PC-9 (cell line): ENCODE measurements at regions not wholly inside any gene's neighbourhood (a gene's known extent, or its start where the extent isn't known, plus 50 kb on each side); places are given as distances from the start of the nearest gene placed in this dataset.
"Not testable (repeated sequence)": the region's sequence is repeated elsewhere in the genome, so short reads cannot be mapped to it uniquely, and the experiment has no call there.

Source experiments
- CTCF ChIP-seq: fragments of 200-600 bp; sonication (generic); conservative IDR thresholded peaks from 2 replicates; pipeline ENCODE4 v1.6.1; 2017; ENCODE audit warnings: mixed run types, antibody characterized with exemption, mild to moderate bottlenecking, moderate library complexity
- EZH2 ChIP-seq: fragments of 200-600 bp; sonication (generic); IDR thresholded peaks from 2 replicates; pipeline ENCODE4 v1.8.0; 2017; ENCODE audit warnings: antibody characterized with exemption, low read depth

DNA sequence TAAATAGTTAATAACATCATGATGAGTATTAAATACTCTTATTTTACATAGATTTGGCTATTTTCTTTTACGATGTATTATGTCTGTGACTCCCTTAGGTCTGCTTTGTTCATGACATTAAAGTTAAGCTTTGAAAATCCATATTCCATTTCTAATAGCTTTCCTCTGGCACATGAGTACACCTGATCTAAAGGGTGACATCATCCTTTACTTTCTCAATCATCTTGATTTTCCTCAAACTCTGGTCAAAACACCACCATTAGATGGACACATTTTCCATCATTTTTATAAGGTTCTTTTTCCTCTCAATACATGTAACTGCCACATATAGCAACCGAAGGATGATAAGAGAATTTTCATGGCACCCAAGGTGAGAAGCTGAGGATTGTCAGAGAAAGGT is 54.3 kb upstream of the BDP1 start:
- TF ChIP-seq CTCF, EZH2: not testable (repeated sequence)
